Right forelimb (tissue), 1 donor: ENCODE measurements at regions not wholly inside any gene's neighbourhood (a gene's known extent, or its start where the extent isn't known, plus 50 kb on each side); places are given as distances from the start of the nearest gene placed in this dataset.
"Not testable (repeated sequence)": the region's sequence is repeated elsewhere in the genome, so short reads cannot be mapped to it uniquely, and the experiment has no call there.

Experiments
- DNase-seq: peaks from one replicate; pipeline ENCODE4 v3.0.0-alpha.2; 2018

- no peak for DNase-seq
These were observed 56.3 kb upstream of the ZNF92 start for GRCh38 chr7:65317372-65317771.

- no peak for DNase-seq
These were observed 62.9 kb upstream of the ZNF92 start for GRCh38 chr7:65310761-65311160.

DNA sequence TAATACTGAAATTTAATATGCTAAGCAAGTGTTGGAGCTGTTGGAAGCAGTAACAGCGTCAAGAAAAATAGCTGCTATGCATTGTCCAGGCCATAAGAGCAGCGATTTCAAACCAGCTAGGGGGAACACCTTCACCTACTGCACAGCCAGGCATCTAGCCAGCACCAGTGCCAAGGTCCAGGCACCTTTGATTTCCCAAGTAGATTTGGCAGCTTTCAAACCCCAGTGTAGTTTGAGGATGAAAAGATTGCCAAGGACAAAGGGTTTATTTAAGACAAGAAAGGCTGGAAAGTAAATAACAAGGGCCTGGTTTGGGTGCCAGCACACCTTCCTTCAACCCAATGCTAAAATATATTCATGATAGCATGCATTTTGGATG, 65.4 kb upstream of the ZNF92 start:
- no peak for DNase-seq

DNA sequence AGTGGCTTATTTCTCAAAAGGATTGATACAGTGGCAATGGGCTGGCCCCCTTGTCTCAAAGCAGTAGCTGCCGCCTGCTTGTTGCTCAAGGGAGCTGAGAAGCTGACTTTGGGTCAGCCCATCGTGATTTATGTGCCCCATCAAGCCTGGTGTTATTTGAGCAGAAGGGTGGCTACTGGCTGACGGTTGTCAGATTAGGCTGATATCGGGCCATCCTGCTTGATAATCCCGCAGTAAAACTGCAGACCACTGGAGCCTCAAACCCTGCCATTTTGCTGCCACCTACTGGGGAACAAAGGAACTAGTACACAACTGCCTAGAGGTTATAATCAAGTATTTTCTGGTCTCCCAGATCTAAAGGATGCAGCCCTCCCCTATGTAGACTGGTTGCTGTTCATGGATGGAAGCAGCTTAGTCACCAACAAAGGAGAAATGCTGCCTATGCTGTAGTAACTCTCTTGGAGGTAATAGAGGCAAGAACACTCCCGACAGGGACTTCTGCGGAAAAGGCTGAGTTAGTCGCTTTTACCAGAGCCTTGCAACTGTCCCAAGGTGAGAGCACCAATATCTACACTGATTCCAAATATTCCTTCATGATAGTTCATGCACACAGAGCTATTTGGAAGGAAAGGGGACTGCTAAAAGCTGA, 65.9 kb upstream of the ZNF92 start:
- DNase-seq = peak; percentile 70

- no peak for DNase-seq
These were observed 69.5 kb upstream of the ZNF92 start for GRCh38 chr7:65304175-65304574.

GRCh38 chr7:65302883-65303282, 70.8 kb upstream of the ZNF92 start:
- no peak for DNase-seq

DNA sequence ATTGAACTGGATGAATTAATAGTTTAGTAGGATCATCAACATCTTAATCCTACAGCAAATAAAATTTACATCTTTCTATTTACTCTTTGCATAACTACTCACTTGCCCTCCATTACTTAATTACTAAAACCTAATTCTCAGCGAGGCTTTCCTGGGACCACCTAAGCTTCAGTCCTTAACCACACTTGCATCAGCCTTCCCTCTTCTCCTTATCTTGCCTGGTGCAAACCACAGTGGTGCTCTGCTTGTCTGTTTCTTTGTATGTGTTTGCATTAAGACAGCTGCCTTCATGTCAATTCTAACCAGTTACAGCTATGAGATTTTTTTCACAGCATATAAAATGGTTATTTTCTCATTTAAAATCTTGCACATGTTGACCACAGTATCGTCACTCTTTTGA, 72.6 kb upstream of the ZNF92 start:
- no peak for DNase-seq

- no peak for DNase-seq
These were observed 78.2 kb upstream of the ZNF92 start for GRCh38 chr7:65295409-65295808.

GRCh38 chr7:65290340-65290739, 83.3 kb upstream of the ZNF92 start:
- not testable (repeated sequence) for DNase-seq

- DNase-seq = no peak
These were observed 86.6 kb upstream of the ZNF92 start for GRCh38 chr7:65287023-65287422.

GRCh38 chr7:65285906-65286864, 87.5 kb upstream of the ZNF92 start:
- DNase-seq = no peak

- DNase-seq = not testable (repeated sequence)
These were observed 88.4 kb upstream of the ZNF92 start for GRCh38 chr7:65285241-65285640.

GRCh38 chr7:65279795-65280194, 93.9 kb upstream of the ZNF92 start:
- DNase-seq = no peak

- no peak for DNase-seq
These were observed 96.8 kb upstream of the ZNF92 start for GRCh38 chr7:65276822-65277221.

GRCh38 chr7:65271502-65271901, 102.2 kb upstream of the ZNF92 start:
- DNase-seq = not testable (repeated sequence)

GRCh38 chr7:65269150-65269856, 104.4 kb upstream of the ZNF92 start:
- DNase-seq = peak; percentile 79

DNA sequence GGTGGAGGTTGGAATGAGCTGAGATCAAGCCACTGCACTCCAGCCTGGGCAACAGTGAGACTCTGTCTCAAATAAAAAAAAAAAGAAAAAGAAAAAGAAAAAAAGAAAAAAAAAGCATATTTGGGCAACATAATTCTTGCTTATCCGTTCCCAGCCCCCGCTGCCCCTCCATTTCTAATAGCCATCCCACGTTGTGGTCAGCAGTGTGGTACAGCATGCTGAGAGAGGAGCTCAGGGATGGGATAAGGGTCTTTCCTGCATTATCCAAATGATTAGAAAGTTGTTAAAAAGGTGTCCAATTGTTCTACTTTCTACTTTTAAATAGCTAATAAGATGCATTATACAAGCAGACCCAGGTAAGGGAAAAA, 104.9 kb upstream of the ZNF92 start:
- no peak for DNase-seq

DNA sequence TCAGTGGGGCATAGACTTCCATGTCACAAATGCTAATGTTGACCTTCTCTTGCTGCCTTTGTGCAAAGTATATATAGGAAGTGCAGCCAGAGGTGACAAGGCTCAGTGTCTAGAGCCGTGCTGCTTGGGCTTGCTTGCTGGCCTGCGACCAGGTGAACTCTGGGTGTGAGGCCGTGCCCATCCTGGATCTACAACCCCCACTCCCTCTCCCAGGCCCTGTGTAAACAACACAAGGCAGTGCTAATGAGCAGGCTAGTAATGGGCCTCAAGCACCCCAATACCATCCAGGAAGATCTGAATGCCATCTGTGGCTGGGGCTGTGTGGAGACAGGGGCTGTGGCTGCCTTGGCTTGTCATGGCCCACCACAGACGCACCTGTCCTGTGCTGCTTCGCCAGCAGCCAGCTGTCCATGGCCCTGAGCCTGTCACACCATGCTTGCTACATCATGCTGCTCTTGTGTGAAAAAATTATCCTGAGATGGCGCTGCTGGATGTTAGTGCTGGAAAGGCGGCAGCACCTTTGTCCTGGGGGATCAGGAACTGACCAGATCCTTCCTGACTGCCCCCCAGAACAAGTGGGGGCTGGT, 107.6 kb upstream of the ZNF92 start:
- no peak for DNase-seq

- no peak for DNase-seq
These were observed 109.4 kb upstream of the ZNF92 start for GRCh38 chr7:65264258-65264657.

DNA sequence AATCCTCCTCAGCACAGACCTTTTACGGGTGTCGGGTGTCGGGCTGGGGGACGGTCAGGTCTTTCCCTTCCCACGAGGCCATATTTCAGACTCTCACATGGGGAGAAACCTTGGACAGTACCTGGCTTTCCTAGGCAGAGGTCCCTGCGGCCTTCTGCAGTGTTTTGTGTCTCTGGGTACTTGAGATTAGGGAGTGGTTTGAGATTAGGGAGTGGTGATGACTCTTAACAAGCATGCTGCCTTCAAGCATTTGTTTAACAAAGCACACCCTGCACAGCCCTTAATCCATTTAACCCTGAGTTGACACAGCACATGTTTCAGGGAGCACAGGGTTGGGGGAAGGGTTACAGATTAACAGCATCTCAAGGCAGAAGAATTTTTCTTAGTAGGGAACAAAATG, 113.0 kb upstream of the ZNF92 start:
- DNase-seq = not testable (repeated sequence)

GRCh38 chr7:65259864-65260525, 113.7 kb upstream of the ZNF92 start:
- DNase-seq = not testable (repeated sequence)

- no peak for DNase-seq
These were observed 119.6 kb upstream of the ZNF92 start for GRCh38 chr7:65254061-65254460.
